Lower lobe of right lung (tissue), 2 donors: ENCODE measurements at regions not wholly inside any gene's neighbourhood (a gene's known extent, or its start where the extent isn't known, plus 50 kb on each side); places are given as distances from the start of the nearest gene placed in this dataset.
"Not testable (repeated sequence)": the region's sequence is repeated elsewhere in the genome, so short reads cannot be mapped to it uniquely, and the experiment has no call there.

Source experiments
- ATAC-seq, 2 donors: fragments of 200-7000 bp; cut with Tn5 transposase; one replicate each; pipeline ENCODE4 v1.9.1; 2020 to 2022; ENCODE audit warnings: mild to moderate bottlenecking in 2 of 2, moderate library complexity in 2 of 2
- DNase-seq: peaks from one replicate; pipeline ENCODE4 v3.0.0-alpha.2; 2020
- H3K27ac ChIP-seq: fragments of 200-600 bp; one replicate; pipeline ENCODE4 v1.8.0; 2022
- H3K27me3 ChIP-seq: fragments of 200-600 bp; one replicate; pipeline ENCODE4 v1.8.0; 2022; ENCODE audit warnings: low read depth
- H3K36me3 ChIP-seq: fragments of 200-600 bp; one replicate; pipeline ENCODE4 v1.8.0; 2022; ENCODE audit warnings: mild to moderate bottlenecking
- H3K4me1 ChIP-seq: fragments of 200-600 bp; one replicate; pipeline ENCODE4 v1.8.0; 2022
- H3K4me3 ChIP-seq: fragments of 200-600 bp; one replicate; pipeline ENCODE4 v1.8.0; 2022; ENCODE audit warnings: mild to moderate bottlenecking
- H3K9me3 ChIP-seq: fragments of 200-600 bp; one replicate; pipeline ENCODE4 v1.8.0; 2022
- CTCF ChIP-seq: fragments of 200-600 bp; IDR thresholded peaks from one replicate; pipeline ENCODE4 v1.8.0; 2022; ENCODE audit warnings: antibody characterized with exemption, mild to moderate bottlenecking
- intact Hi-C: fragments of 100-400 bp; cut with DNase I; formaldehyde crosslinking; loops from one replicate; pipeline ENCODE4 v1.11.0; 2022
- donor health status: DM: no; HTN: yes; CAD: no; lungs with severe emphysema.

GRCh38 chr4:10781805-10782204 is 97.2 kb upstream of the CLNK start:
- no peak overlapping the region for H3K4me3 ChIP-seq
- DNase-seq: no peak
- no peak overlapping the region for H3K27ac ChIP-seq

DNA sequence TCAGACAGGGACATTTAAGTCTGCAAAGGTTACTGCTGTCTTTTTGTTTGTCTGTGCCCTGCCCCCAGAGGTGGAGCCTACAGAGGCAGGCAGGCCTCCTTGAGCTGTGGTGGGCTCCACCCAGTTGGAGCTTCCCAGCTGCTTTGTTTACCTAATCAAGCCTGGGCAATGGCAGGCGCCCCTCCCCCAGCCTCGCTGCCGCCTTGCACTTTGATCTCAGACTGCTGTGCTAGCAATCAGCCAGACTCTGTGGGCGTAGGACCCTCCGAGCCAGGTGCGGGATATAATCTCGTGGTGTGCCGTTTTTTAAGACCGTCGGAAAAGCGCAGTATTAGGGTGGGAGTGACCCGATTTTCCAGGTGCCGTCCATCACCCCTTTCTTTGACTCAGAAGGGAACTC is 96.2 kb upstream of the CLNK start:
- intact Hi-C loops, ATAC-seq, DNase-seq, H3K36me3 ChIP-seq, H3K27ac ChIP-seq, H3K4me3 ChIP-seq, H3K27me3 ChIP-seq, H3K9me3 ChIP-seq, H3K4me1 ChIP-seq: not testable (repeated sequence)

More at GRCh38 chr4:10781805-10782204, 97.2 kb upstream of the CLNK start:
- intact Hi-C loops: no loop called here
- TF ChIP-seq CTCF: no peak
- no peaks in the 10 kb centered on the region for H3K27me3 ChIP-seq
- ATAC-seq: no peak
- H3K36me3 ChIP-seq: no peaks in the 10 kb centered on the region
- no peaks in the 10 kb centered on the region for H3K4me1 ChIP-seq
- H3K9me3 ChIP-seq: no peaks in the 10 kb centered on the region

DNA sequence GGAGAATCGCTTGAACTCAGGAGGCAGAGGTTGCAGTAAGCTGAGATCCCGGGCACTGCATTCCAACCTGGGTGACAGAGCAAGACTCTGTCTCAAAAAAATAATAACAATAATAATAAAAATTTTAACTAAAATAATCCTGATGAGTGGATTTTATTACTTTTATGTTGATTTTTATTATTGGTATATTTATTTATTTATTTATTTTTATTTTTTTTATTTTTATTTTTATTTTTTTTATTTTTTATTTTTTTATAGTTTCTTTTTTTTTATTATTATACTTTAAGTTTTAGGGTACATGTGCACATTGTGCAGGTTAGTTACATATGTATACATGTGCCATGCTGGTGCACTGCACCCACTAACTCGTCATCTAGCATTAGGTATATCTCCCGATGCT is 90.6 kb upstream of the CLNK start:
- H3K27ac ChIP-seq, H3K36me3 ChIP-seq, intact Hi-C loops, H3K4me1 ChIP-seq, ATAC-seq, DNase-seq, H3K27me3 ChIP-seq, H3K4me3 ChIP-seq, H3K9me3 ChIP-seq: not testable (repeated sequence)

DNA sequence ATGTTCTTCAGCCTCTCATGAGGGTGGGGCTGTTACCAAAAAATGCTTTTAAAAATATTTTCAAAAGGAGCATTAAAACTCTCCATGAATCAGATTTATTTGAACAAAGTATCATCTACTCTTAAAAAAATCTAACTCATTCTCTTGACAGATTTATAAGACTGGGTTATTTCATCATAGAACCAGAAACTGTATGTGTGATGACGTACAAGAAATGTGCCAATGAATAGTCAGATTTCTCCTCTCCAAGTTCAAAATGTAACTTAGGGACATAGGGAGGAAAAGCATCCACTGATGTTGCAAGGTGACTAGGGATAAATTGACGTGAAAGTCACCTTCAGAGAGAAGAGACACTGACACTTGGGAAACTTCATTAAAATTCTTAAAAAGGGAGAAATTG is 89.1 kb upstream of the CLNK start:
- no peak for ATAC-seq
- Histone ChIP-seq H3K36me3 (no peaks in the 10 kb centered on the region), H3K4me1 (no peaks in the 10 kb centered on the region), H3K27me3 (no peaks in the 10 kb centered on the region), H3K9me3 (no peaks in the 10 kb centered on the region), H3K4me3 (no peak overlapping the region), H3K27ac (no peak overlapping the region)
- TF ChIP-seq CTCF: no peak
- intact Hi-C loops: no loop called here
- DNase-seq: no peak

- no peak overlapping the region for H3K27ac ChIP-seq
- no peaks in the 10 kb centered on the region for H3K27me3 ChIP-seq
- DNase-seq: no peak
- no peak for ATAC-seq
- no peaks in the 10 kb centered on the region for H3K36me3 ChIP-seq
- H3K9me3 ChIP-seq: no peaks in the 10 kb centered on the region
- H3K4me3 ChIP-seq: no peak overlapping the region
- TF ChIP-seq CTCF: no peak
- H3K4me1 ChIP-seq: no peaks in the 10 kb centered on the region
- intact Hi-C loops: no loop called here
Observed at GRCh38 chr4:10773010-10773409, 88.4 kb upstream of the CLNK start.

- ATAC-seq (no peak), DNase-seq (no peak)
- no peak overlapping the region for H3K27ac ChIP-seq
- H3K4me1 ChIP-seq: no peaks in the 10 kb centered on the region
- intact Hi-C loops: no loop called here
- no peak overlapping the region for H3K4me3 ChIP-seq
- no peaks in the 10 kb centered on the region for H3K36me3 ChIP-seq
- H3K9me3 ChIP-seq: no peaks in the 10 kb centered on the region
- no peak for TF ChIP-seq CTCF
- H3K27me3 ChIP-seq: no peaks in the 10 kb centered on the region
Observed at GRCh38 chr4:10765386-10765785, 80.8 kb upstream of the CLNK start.

DNA sequence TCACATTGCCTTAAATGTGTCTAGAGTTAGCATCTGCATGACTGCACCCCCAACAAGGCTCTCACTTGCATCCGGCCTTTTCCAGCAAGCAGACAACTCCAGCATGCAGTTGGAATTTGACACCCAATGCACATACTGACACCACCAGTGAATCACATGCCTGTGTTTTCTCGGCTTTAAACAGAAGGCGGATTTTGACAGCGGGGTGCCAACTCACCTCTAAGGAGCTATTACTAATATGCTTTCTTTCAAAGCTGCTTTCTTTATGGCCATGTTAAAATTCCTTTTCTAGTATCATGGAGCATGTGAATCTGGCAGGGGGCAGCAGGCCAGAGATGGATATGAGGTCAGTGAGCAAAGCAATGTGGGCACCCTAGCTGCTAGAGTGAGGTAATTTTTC is 78.0 kb upstream of the CLNK start:
- Histone ChIP-seq H3K27me3 (no peaks in the 10 kb centered on the region), H3K9me3 (no peaks in the 10 kb centered on the region), H3K4me3 (no peak overlapping the region), H3K4me1 (no peaks in the 10 kb centered on the region), H3K36me3 (no peaks in the 10 kb centered on the region), H3K27ac (no peak overlapping the region)
- DNase-seq (no peak), ATAC-seq (no peak)
- no peak for TF ChIP-seq CTCF
- intact Hi-C loops: no loop called here
